ENCODE measurements at regions not wholly inside any gene's neighbourhood (a gene's known extent, or its start where the extent isn't known, plus 50 kb on each side); places are given as distances from the start of the nearest gene placed in this dataset.

- no peak overlapping the region for H3K4me3 ChIP-seq
- FAIRE-seq (no peak), ATAC-seq (no peak), DNase-seq (ENCODE audit: low read depth in 1 of 2, low spot score in 1 of 2) (no peak)
- H3K9me3 ChIP-seq: no peaks in the 10 kb centered on the region
- H3K4me1 ChIP-seq: no peaks in the 10 kb centered on the region
- CTCF ChIA-PET: interaction anchor here (0.7 to 2.1 kb wide), 6 partner anchors 11 to 228 kb away, joined by 3 to 4 read pairs (median 3); no protein-coding TSS in a partner anchor
- TF ChIP-seq RCOR1 (IDR thresholded peaks at IDR 0.05; ENCODE audit: low read depth, low read length): no peak
- TF ChIP-seq, protein P1, sequence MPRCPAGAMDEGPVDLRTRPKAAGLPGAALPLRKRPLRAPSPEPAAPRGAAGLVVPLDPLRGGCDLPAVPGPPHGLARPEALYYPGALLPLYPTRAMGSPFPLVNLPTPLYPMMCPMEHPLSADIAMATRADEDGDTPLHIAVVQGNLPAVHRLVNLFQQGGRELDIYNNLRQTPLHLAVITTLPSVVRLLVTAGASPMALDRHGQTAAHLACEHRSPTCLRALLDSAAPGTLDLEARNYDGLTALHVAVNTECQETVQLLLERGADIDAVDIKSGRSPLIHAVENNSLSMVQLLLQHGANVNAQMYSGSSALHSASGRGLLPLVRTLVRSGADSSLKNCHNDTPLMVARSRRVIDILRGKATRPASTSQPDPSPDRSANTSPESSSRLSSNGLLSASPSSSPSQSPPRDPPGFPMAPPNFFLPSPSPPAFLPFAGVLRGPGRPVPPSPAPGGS (IDR thresholded peaks at IDR 0.05): no peak
- no peak for TF ChIP-seq PHF8 (IDR thresholded peaks at IDR 0.05; ENCODE audit: borderline replicate concordance, low read depth)
- no peak for TF ChIP-seq ZFP36 (IDR thresholded peaks at IDR 0.05; ENCODE audit: borderline replicate concordance, partially characterized antibody)
- TF ChIP-seq HOXB5 (CRISPR knock-in tag; IDR thresholded peaks at IDR 0.05): no peak
- TF ChIP-seq RNF2 (IDR thresholded peaks at IDR 0.05; ENCODE audit: borderline replicate concordance, low read depth): no peak
- no peak overlapping the region for H3K4me2 ChIP-seq
- H3K27ac ChIP-seq: no peak overlapping the region
- POLR2A ChIA-PET: no interaction called here
- WGBS (ENCODE audit: missing lambda C conversion rate): 15% methylated on average over 3 of the region's 3 CpGs
These were observed 104.9 kb downstream of the VPREB1 start for GRCh38 chr22:22349455-22349836.

GRCh38 chr22:22351366-22351765 is 106.8 kb downstream of the VPREB1 start:
- ChIA-PET POLR2A (no interaction called here), CTCF (interaction anchor here (0.6 to 1.0 kb wide), 3 partner anchors 46 to 145 kb away, joined by 3 to 4 read pairs (median 4); no protein-coding TSS in a partner anchor)
- DNase-seq (ENCODE audit: low read depth in 1 of 2, low spot score in 1 of 2) (no peak), ATAC-seq (no peak), FAIRE-seq (no peak)
- Histone ChIP-seq H3K9me3 (no peaks in the 10 kb centered on the region), H3K4me3 (no peak overlapping the region), H3K27ac (no peak overlapping the region), H3K4me2 (no peak overlapping the region), H3K4me1 (no peaks in the 10 kb centered on the region)
- 16% methylated on average over 3 of the region's 3 CpGs for WGBS (ENCODE audit: missing lambda C conversion rate)
- TF ChIP-seq ELK1 (IDR thresholded peaks at IDR 0.05; ENCODE audit: low read depth, low read length) (no peak), PHF8 (IDR thresholded peaks at IDR 0.05; ENCODE audit: borderline replicate concordance, low read depth) (no peak), RARB (CRISPR knock-in tag; IDR thresholded peaks at IDR 0.05) (no peak), RNF2 (IDR thresholded peaks at IDR 0.05; ENCODE audit: borderline replicate concordance, low read depth) (no peak), RCOR1 (IDR thresholded peaks at IDR 0.05; ENCODE audit: low read depth, low read length) (no peak), E2F6 (IDR thresholded peaks at IDR 0.05; ENCODE audit: borderline replicate concordance, low read depth) (no peak), CHD4 (IDR thresholded peaks at IDR 0.05; ENCODE audit: borderline replicate concordance) (no peak), ZSCAN20 (CRISPR knock-in tag; IDR thresholded peaks at IDR 0.05) (no peak), NPAS2 (CRISPR knock-in tag; IDR thresholded peaks at IDR 0.05; ENCODE audit: borderline replicate concordance) (no peak)

- Histone ChIP-seq H3K9me3 (no peaks in the 10 kb centered on the region), H3K27ac (no peak overlapping the region), H3K4me3 (no peak overlapping the region), H3K4me2 (no peak overlapping the region), H3K4me1 (no peaks in the 10 kb centered on the region)
- ATAC-seq: no peak
- no peak for TF ChIP-seq HOXB5 (CRISPR knock-in tag; IDR thresholded peaks at IDR 0.05)
- no peak for TF ChIP-seq FOXS1 (CRISPR knock-in tag; IDR thresholded peaks at IDR 0.05)
- no peak for DNase-seq (ENCODE audit: low read depth in 1 of 2, low spot score in 1 of 2)
- WGBS (ENCODE audit: missing lambda C conversion rate): 79% methylated on average over 2 of the region's 5 CpGs
- CTCF ChIA-PET: interaction anchor here (0.6 to 0.9 kb wide), 2 partner anchors 45 to 146 kb away, joined by 4 read pairs; no protein-coding TSS in a partner anchor
- POLR2A ChIA-PET: no interaction called here
- no peak for FAIRE-seq
These were observed 107.9 kb downstream of the VPREB1 start for GRCh38 chr22:22352371-22352999.

- CTCF ChIA-PET: interaction anchor here (0.7 to 2.7 kb wide), 4 partner anchors 12 to 107 kb away, joined by 3 to 10 read pairs (median 4); no protein-coding TSS in a partner anchor
- no peak for TF ChIP-seq POLR2AphosphoS2 (conservative IDR thresholded peaks at IDR 0.05; ENCODE audit: low read length)
- no peak for TF ChIP-seq CHD4 (IDR thresholded peaks at IDR 0.05; ENCODE audit: borderline replicate concordance)
- TF ChIP-seq, protein P2, sequence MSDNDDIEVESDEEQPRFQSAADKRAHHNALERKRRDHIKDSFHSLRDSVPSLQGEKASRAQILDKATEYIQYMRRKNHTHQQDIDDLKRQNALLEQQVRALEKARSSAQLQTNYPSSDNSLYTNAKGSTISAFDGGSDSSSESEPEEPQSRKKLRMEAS (IDR thresholded peaks at IDR 0.05): no peak
- TF ChIP-seq, protein P1 (IDR thresholded peaks at IDR 0.05): no peak
- no peak for TF ChIP-seq TFCP2L1 (CRISPR knock-in tag; IDR thresholded peaks at IDR 0.05)
- TF ChIP-seq RNF2 (IDR thresholded peaks at IDR 0.05; ENCODE audit: borderline replicate concordance, low read depth): no peak
- no peak for TF ChIP-seq HES2 (IDR thresholded peaks at IDR 0.05)
- TF ChIP-seq PHF8 (IDR thresholded peaks at IDR 0.05; ENCODE audit: borderline replicate concordance, low read depth): no peak
- TF ChIP-seq CBX8 (IDR thresholded peaks at IDR 0.05): no peak
- TF ChIP-seq HOXB5 (CRISPR knock-in tag; IDR thresholded peaks at IDR 0.05): no peak
- TF ChIP-seq E2F6 (IDR thresholded peaks at IDR 0.05; ENCODE audit: borderline replicate concordance, low read depth): no peak
- TF ChIP-seq NFE2L2 (conservative IDR thresholded peaks at IDR 0.05; ENCODE audit: low read length): no peak
These were observed 110.7 kb downstream of the VPREB1 start for GRCh38 chr22:22355096-22355834.

More at GRCh38 chr22:22355096-22355834, 110.7 kb downstream of the VPREB1 start:
- Histone ChIP-seq H3K27ac (no peak overlapping the region), H3K4me1 (no peaks in the 10 kb centered on the region), H3K9me3 (no peaks in the 10 kb centered on the region), H3K4me3 (no peak overlapping the region), H3K4me2 (no peak overlapping the region)
- ATAC-seq (no peak), DNase-seq (ENCODE audit: low read depth in 1 of 2, low spot score in 1 of 2) (no peak), FAIRE-seq (no peak)
- POLR2A ChIA-PET: no interaction called here
- 30% methylated on average over 9 of the region's 9 CpGs for WGBS (ENCODE audit: missing lambda C conversion rate)

All from A549 (cell line).